NT2/D1 (cell line): ENCODE measurements at regions not wholly inside any gene's neighbourhood (a gene's known extent, or its start where the extent isn't known, plus 50 kb on each side); places are given as distances from the start of the nearest gene placed in this dataset.

ENCODE experiments used
- SUZ12 ChIP-seq: IDR thresholded peaks from 2 replicates; pipeline ENCODE4 v1.6.1; 2011; ENCODE audit not compliant: insufficient read length, insufficient read depth; ENCODE audit errors: extremely low read depth
- YY1 ChIP-seq: IDR thresholded peaks from 2 replicates; pipeline ENCODE4 v1.6.1; 2011; ENCODE audit not compliant: insufficient read length, insufficient read depth

GRCh38 chr1:87979079-87979478 lies 650.4 kb downstream of the LMO4 start:
- no peak for TF ChIP-seq YY1
- no peak for TF ChIP-seq SUZ12
